SKM-1 (cell line): ENCODE measurements at regions not wholly inside any gene's neighbourhood (a gene's known extent, or its start where the extent isn't known, plus 50 kb on each side); places are given as distances from the start of the nearest gene placed in this dataset.

ENCODE experiments used
- DNase-seq: peaks from one replicate; lab custom pipeline; 2025; ENCODE audit not compliant: unreplicated experiment; lab: John Stamatoyannopoulos, UW

DNA sequence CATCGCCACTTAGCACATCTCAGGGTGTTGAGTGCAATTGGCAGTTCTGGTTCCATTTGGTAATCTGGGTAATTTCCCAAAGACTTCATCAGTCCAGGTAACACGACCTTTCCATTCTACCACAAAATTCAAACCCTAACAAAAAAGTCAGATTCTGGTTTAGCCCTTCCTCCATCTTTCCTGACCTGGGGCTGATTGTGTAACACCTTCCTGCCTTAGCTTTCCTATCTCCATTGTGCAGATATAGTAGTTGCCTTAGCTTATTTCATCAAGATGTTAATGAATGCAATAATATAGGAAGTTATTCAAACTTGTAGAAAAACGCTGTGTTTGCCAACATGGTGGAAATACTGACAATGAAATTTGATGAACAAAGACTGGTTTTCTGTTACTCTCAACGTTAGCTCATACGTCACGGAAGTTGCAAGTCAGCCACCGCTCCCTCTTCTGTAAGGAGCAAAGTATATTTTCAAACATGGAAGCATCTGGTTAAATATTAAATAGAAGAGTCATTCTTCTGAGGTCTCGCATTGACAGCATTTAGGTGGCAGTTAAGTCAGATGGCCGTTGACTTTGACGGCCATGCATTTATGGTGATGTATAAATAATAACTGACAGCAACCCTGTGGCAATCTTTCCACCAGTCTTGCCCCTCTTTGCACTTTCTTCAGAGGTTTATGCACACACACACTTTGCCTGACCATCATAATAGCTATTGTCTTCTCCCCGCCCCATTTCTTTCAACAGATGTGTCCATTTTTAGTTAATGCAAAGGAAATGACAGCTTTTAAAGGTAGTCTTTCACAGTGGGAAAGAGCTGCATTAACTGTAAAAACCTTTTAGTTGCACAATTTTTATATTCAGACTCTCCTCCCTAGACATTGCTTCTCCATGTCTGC, 205.1 kb upstream of the BMPER start:
- no peak for DNase-seq

DNA sequence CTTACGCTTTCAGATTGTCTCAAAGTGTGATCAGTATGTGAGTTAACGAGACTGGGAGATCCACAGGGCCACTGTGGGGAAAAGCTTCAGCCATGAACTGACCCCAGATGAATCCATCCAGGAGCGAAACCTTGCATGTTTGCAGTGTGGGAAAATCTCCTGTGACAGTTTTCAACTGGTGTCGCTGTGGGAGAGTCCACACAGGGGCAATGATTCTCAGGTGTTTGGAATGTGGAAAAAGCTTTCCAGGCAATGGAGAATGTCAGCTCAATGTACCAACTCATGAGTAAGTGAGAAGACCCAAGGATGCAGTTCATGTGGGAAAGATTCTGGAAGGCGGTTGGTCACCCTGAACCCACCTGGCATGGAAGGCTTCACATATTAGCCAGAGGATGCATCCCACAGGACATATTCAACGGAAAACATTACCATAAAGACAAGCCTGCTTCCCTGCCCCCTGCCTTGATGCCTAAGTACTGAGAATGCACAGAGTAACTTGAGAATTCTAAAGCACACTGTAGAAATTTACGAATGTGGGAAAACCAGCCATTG, 204.1 kb upstream of the BMPER start:
- no peak for DNase-seq

DNA sequence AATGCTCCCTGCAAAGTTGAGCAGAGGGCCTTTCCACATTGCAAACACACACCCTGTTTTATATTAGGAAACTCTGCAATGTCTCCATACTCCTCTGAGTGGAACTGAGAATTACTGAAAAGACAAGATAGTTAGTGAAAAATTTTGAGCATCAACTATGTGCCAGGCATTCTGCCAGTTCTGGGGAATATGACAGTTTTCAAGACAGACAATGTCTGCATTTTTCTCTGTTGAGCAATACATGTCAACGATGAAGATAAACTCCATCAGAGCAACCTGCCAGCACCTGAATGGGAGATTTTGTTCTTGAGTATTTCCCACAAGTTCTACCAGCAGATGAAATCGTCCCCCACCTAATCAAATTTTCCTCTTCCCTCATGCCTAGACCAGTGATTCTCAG, 203.4 kb upstream of the BMPER start:
- DNase-seq, result no peak

DNA sequence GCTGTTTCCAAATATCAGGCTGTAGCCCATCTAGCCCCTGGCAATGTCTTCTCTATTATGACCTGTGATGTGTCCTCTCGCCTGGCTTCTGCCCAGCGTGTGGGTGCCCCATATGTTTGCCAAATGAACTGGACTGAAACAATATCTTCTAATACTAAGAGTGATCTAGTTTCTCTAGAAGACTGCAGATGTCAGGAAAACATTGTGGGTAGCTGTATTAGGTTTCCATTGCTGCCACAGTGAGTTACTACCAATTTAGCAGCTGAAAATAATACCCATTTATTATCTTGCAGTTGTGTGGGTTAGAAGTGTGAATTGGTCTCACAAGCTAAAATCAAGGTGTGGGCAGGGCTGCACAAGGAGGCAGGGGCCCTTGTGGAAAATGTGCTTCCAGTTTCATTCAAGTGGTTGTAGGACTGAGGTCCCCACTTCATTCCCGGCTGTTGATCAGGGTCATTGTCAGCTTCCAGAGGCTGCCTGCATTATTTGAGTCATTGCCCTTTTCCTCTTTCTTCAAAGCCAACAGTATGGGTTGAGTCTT, 202.8 kb upstream of the BMPER start:
- DNase-seq, result no peak

DNA sequence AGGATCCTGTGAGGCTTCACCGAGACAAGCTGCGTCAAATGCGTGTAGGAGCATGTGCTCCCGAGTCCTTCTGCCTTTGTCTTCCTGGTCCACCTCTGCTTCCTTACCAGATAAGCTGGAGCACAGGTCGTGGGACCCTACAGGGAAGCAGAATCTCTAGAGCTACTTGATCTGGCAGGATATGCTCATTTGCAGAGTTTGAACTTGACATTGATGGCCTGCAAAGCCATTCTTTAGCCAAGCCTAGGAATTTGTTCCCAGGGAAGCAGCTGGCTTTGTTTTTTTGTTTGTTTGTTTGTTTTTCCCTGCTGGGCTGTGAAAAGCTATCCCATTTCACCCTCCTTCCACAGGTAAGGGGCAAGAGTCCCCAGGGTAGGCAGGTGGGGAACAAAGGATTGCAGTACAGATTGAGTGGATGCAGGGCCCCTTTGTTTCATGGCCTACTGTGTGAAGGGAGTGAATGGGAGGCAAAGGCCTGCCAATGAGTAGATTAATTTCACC, 200.0 kb upstream of the BMPER start:
- DNase-seq, result no peak

DNA sequence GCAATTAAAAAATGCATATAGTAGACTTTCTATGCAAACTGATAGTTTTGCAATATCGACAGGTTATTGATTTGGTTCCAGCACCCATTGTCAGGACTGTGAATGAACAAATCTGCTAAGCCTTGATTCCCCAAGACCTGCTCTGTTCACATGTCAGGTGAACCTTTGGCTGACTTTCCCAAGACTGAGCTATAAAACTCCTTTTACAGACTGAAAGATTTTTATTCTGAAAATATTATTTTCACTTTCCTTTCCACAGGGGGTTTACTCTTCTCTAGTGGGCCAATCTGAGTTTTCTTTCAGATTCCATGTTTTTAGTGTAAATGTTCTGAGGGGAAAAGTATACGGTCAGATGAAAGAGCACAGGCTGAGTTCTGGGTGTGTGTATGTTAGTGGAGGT, 199.2 kb upstream of the BMPER start:
- no peak for DNase-seq

DNA sequence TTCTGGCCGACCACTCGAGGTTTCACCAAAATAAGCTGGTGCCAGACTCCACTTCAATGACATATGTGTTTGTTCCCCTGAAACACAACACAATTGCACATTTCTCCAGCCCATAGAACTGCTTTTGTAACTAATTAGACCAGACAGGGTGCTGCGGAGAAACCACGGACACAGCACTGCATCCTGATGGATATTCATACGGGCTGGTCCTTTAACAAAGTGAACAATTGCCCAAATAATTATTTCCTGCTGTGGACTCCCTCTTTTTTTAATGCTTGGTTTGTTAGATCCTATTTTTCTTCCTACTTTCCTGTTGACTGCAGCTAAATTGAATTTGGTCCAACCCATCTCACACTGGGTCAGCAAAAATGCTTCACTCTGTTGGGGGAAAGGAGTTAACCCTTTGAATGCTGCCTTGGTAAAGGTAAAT, 198.6 kb upstream of the BMPER start:
- DNase-seq, result no peak

DNA sequence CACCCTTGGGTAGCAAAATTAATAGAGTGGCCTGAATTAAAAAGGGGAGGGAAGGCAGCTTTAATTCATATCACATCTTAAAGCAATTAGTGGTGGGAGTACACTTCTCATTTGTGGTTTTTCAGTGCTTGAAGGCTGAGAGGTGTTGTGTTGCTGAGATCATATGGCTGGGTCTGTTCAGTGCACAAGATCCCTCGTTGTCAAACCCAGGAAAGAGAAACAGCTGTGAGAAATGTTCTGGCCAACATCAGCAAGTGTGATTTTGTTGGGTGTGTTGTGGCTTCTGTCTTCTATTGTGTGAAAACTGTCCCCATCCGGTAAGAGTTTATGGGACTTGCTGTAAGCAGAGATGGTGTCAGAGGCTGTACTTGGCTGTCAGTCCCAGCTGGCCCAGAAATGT, 197.9 kb upstream of the BMPER start:
- DNase-seq, result no peak

DNA sequence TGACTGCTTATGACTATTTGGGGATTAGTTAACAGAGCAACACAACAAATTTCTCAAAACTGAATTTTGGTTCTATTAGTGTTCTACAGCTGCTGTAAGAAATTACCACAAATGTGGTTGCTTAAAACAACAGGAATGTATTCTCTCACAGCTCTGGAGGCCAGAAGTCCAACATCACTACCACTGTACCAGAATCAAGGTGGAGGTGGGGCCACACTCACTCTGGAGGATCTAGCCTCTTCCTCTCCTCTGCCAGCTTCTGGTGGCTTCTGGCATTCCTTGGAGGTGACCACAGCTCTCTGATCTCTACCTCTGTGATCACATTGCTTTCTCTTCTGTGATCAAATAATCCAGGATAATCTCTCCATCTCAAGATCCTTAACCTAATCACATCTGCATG, 194.7 kb upstream of the BMPER start:
- DNase-seq, result no peak

DNA sequence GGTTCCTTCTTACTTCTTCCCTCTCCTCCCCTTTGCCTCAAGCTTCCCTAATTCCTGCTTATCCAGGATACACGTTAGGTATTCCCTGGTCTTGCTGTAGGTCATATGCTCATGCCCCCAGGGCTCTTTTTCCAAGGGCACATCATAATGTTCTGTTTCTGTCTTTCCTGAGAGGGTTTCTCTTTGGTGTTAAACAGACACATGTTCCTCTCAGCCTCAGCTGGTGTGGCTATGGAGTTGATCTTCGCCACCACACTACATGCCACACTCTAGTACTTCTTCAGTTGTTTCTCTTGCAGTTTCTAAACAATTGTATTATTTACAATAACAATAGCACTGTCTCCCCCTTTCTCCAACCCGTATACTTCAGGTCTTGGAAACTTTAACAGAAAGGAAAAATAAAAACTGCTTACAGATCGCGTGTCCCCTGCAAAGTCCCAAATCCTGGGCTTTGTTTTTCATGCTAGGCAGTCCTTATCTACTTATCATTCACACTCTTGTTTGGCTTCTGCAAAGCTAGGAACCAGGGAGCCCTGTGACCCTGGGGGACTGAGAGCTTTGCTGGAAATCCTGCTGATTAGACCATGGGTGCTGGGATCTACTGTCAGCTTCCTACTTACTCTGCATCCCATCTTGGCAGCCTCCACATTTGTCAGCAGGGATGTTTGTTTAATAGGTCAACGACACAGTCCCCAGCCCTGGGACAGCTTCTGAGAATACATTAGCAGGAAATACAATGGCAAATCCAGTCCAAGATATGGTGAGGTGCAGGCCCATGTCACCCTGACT, 193.9 kb upstream of the BMPER start:
- no peak for DNase-seq

DNA sequence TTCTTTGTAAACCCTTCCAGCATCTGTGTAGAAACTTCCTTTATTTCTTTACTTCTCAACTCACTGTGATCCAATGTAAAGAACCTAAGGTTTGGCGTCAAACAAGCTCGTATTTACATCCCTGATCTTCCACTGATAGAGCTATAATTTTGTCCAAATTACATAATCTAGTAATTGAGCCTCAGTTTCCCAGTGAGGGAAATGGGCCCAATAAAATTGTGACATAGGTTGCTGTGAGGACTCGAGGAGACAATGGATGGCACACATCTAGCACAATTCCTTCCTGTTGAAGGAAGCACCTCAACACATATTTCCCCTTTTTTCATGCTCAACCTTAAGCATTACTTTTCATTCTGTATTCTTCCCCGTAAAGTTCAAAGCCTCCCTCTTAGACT, 193.3 kb upstream of the BMPER start:
- DNase-seq, result no peak

DNA sequence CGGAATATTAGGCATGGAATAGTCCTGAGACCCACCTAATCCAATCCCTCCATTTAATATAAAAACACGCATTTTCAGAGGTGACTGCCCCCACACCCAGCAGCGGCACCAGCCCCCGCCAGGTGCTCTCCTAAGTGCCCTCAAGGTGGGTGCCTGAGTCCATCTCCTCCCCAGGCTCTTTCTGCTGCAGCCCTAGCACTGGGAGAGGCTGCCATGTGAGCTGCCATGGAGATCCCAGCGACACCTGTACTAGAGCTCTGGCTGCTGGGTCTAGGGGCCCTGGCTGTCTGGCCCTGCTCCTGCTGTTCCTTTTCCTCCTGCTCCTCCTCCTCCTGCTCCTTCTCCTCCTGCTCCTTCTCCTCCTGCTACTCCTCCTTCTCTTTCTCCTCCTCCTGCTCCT, 191.1 kb upstream of the BMPER start:
- no peak for DNase-seq

DNA sequence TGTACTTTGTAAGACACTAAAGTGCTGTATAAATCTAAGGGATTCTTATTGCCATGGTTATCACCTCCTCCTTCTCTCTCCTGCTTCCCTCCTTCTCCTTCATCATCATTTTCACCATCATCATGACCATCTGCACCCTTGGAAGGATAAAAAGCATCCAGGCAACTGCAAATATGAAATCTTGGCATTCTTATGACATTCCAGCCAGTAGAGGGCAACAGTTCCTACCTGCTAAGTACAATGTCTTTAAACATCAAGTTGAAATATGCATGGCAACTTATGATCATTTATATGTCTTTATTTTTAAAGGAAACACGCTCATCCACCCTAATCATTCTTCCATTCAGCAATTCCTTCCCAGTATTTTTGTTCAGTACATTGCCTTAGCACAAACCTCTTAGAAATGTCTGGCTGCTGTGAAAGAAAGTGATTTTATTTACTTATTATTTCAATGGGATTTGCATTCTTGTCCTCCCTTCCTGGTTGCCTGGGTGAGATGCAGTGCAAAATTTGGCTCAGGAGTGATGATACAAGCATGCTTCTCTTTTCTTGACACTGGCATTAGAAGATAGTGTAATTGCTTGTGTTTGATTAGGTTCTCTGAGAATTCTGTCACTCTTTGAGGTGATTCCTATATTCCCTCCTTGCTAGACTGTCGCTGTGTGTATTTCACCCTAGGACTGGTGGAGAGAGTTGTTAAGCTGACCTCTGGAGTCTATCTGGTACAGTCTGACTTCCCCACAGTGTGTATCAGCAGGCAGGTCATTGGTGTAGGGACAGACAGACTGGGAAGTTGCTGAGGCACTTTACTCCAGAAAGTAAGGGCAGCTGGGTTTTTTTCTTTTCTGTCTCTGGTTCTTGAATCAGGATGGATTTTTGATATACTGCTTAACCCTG, 188.5 kb upstream of the BMPER start:
- DNase-seq, result no peak

DNA sequence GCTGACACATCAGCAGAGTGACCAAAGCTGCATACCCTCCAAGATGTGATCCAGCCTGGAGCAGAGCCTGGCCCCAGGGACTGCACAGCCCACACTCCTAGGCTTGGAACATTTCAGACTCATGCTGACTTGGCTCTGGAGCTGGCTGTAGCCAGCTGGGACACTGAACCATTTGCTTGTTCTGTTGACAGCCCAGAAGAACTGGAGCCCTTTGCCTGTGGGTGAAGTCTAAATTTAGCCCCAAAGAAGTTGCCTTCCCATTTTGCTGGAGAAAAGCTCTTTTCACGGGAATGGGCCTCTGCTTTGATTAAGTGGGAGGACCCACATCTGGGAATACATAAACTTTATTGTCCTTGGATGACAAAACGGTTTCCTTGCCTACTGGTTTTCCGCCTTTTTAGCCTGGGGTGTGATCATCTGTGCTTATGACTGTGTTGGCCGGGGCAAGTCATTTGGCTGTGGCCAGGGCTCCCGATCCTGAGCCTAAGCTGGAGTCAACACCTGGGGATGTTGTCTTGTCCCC, 186.2 kb upstream of the BMPER start:
- DNase-seq, result no peak

DNA sequence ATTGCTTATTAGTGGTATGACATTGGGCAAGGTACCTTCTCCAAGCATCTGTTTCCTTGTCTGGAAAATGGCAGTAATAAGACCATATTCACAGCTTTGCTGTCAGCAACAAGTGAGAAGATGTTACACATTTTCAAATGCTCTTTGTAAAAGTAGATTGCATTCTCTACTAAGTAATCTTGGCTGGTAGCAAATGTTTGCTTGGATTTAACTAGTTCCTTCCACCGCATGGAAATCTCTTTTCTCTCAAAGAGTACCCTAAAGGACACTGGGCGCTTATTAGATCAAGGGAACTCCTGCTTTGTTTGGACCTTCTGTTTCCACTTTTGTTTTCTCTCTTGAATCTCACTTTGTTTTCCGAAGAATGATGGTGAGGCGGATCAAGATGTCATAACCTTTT, 185.2 kb upstream of the BMPER start:
- DNase-seq, result no peak

DNA sequence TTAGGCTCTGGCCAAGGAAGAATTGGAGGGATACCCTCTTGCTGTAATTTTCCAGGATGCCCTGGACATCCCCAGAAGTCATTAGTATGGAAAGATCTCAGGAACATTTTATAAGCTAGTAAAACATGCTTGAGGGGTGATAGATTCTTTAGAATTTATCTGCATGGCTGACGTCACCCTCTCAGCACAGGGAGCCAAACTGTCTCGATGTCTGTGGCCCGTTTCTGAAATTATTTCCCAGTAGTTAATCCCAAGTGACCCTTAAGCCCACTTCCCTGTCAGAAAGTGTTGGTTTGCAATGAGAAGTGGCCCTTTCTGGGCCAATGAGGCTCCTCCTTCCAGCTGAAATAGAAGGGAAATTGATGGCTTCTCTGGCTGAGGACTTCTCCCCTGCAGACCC, 184.5 kb upstream of the BMPER start:
- DNase-seq, result no peak

DNA sequence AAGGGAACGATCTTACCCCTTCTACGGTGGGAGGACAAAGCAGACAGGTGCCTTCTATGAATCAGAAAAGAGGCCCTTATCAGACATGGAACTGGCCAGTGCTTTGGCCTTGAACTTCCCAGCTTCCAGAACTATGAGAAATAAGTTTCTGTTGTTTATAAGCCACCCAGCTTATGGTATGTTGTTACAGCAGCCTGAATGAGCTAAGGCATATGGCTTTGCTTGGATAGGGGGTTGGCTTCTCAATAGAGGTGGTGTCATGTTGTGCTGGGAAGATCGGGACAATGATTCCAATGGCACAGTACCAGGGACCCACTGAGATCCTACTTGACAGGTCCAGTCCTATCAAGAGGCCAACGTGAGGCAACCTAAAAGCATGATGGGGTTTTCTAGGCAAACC, 183.4 kb upstream of the BMPER start:
- DNase-seq, result no peak

DNA sequence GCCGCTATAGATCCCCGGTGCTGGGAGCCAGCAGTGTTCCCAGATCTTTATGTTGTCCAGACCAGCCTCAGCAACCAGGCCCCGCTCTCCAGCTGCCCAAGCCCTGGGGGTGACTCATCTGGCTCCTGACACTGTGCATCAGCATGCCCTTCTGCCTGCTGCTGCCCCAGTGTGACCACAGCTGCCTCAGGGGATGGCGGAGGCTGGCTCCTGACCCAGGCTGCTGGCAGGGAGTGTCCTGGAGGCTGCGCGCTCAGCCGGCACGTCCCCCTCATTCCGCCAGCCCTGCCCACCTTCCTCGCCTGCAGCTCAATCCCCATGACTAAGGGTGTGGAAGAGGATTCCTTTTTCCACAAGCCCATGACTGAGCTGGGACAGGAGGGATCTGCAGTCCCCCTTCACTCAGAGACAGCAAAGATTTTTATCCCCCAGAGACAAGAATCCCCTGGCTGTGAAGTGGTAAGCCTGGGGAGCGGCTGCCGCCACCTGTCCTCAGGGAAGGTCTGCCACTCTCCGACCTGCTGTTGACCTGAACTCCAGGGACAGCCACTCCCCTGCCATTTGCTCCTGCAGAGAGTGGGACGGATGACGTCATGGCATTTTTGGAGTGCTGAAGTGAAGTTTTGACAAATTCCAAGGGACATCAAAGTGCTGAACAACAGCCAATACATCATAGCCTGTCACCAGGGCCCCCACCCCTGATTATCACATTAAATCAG, 182.8 kb upstream of the BMPER start:
- DNase-seq, result no peak

DNA sequence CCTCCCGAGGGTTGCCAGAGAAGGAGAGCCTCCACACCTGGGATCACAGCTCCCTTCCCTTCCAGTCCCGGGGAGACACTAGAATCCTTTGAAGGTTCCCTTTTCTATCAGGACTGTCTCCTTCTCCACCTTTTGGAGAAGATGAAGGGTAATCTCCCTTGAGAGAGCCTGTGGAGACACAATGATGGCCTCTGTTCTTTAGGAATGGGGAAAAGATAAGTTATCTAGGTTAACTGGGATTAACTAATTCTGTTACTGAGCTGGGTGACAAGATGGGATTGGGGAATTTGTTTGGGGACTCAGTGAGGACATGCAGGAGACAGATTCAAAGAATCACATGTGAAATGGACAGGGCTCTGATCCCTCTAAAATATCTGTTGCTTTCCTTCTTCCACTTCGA, 181.1 kb upstream of the BMPER start:
- no peak for DNase-seq
